Gastroesophageal sphincter (tissue), 3 donors: ENCODE measurements at regions not wholly inside any gene's neighbourhood (a gene's known extent, or its start where the extent isn't known, plus 50 kb on each side); places are given as distances from the start of the nearest gene placed in this dataset.

ENCODE experiments used
- CTCF ChIP-seq, 4 experiments: fragments of 200-600 bp in 2 of 4; fragments of 450-650 bp in 2 of 4; sonication (generic) in 1 of 4; IDR thresholded peaks; one replicate each; pipeline ENCODE4 v1.5.1; 2017 to 2019; ENCODE audit warnings: antibody characterized with exemption in 4 of 4, mild to moderate bottlenecking in 2 of 4, moderate library complexity in 2 of 4
- EP300 ChIP-seq: sonication (generic); formaldehyde crosslinking; IDR thresholded peaks from one replicate; pipeline ENCODE4 v1.6.1; 2017; ENCODE audit warnings: antibody characterized with exemption, mild to moderate bottlenecking
- POLR2A ChIP-seq, 2 donors: fragments of 450-650 bp; IDR thresholded peaks; one replicate each; pipeline ENCODE4 v1.6.1; 2017; ENCODE audit warnings: antibody characterized with exemption in 2 of 2, mild to moderate bottlenecking in 2 of 2, moderate library complexity in 1 of 2
- POLR2AphosphoS5 ChIP-seq: sonication (generic); formaldehyde crosslinking; IDR thresholded peaks from one replicate; pipeline ENCODE4 v1.6.1; 2017; ENCODE audit warnings: antibody characterized with exemption

- TF ChIP-seq CTCF (IDR thresholded peaks at IDR 0.05) (no peak), POLR2AphosphoS5 (no peak), POLR2A (IDR thresholded peaks at IDR 0.05) (no peak), EP300 (no peak)
Observed at GRCh38 chr14:100435459-100435858, 112.3 kb downstream of the SLC25A47 start.
